Mesenteric fat pad (tissue), 1 donor: ENCODE measurements at regions not wholly inside any gene's neighbourhood (a gene's known extent, or its start where the extent isn't known, plus 50 kb on each side); places are given as distances from the start of the nearest gene placed in this dataset.
"Not testable (repeated sequence)": the region's sequence is repeated elsewhere in the genome, so short reads cannot be mapped to it uniquely, and the experiment has no call there.

ENCODE experiments used
- DNase-seq: peaks from one replicate; pipeline ENCODE4 v3.0.0-alpha.2; 2020; ENCODE audit warnings: low spot score
- donor health status: DM: yes; HTN: yes; CAD: no.

DNA sequence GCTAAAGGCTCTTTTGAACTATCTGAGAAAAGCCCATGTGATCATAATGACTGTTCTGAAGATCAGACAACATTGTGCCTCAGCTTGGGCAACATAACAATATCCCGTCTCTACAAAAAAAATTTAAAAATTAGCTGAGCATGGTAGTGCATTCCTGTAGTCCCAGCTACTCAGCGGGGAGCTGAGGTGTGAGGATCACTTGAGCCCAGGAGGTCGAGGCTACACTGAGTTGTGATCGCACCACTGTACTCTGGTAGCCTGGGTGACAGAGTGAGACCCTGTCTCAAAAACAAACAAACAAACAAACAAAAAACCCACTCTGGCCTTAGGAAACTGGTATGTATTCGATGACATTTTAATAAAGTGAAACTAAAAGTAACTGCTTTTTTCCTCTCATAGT is 1526.8 kb upstream of the TENM4 start:
- DNase-seq, result no peak

DNA sequence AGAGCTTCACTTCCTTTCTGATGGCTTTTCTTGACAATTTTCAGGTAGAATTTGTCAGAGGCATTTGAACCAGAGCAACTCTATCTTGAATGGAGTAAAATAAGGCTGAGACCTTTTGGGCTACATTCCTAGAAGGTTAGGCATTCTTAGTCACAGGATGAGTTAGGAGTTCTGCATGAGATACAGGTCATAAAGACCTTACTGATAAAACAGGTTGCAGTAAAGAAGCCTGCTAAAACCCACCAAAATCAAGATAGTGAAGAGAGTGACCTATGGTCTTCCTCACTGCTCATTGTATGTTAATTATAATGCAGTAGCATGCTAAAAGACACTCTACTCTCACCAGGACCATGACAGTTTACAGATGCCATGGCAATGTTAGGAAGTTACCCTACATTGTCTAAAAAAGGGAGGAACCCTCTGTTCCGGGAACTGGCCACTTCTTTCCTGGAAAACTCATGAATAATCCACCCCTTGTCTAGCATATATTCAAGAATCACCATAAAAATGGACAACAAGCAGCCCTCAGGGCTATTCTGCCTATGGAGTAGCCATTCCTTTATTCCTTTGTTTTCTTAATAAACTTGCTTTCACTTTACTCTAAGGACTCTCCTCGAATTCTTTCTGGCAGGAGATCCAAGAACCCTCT is 1519.7 kb upstream of the TENM4 start:
- no peak for DNase-seq

DNA sequence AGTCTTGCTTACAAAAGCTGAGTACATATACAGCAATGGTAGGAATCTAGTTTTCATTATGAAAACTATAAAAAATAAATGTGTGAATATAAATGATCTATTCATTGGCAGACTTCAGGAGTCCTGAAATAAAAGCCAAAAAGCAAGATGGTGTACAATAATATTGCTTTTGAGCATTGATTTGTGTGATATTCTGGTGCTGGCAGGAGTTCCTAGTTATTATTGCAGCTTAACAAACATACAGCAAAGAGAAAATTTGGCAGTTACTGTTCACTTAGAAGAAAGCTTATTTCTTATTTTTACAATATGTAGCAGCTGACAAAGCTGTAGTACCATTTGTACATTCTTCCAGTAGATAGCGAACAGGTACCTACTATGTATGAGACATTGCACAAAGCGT is 1518.9 kb upstream of the TENM4 start:
- no peak for DNase-seq

DNA sequence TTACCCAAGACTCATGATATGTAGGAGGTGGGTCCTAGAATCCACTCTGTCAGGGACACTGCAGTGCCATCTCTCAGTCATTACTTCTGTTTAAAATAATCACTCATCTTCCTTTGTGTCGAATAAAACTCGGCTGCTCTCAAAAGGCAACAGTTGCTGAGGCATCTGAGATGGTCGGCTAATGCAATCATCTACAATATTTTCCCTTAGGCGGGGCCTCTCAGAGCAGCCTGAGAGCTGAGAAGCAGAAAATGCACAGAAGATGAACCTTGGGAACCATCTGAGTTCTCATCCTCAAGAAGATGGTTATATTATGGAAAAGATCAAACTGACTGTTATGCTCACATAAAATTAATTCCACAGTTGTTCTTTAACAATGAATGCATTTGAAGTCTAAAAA is 1518.2 kb upstream of the TENM4 start:
- DNase-seq, result no peak

DNA sequence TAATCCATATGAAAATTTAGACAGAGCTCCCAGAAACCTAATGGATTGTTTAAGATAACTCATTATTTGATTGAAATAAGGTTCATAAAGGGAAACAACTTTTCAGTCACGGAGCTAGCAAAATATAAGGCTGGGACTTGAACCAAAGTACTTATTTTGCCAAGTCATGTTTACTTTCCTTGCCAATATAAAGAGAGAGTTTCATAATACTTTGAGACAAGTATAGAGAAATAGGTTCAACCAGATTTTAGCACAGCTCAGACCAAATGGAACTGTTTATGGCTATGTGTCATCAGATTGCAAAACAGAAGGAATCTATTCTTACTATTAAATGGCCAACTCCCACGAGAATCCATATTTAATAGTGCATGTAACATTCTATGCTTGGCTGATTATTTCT is 1517.5 kb upstream of the TENM4 start:
- DNase-seq, result no peak

DNA sequence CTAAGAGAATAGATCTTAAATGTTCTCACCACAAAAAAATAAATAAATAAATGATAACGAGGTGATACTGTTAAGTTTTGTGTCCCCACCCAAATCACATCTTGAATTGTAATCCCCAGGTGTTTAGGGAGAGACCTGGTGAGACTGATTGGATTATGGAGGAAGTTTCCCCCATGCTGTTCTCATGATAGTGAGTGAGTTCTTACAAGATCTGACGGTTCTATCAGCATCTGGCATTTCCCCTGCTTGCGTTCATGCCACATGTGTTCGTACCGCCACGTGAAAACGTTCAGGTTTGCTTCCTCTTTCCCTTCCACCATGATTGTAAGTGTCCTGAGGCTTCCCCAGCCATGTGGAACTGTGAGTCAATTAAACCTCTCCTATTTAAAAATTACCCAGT is 1514.8 kb upstream of the TENM4 start:
- no peak for DNase-seq

DNA sequence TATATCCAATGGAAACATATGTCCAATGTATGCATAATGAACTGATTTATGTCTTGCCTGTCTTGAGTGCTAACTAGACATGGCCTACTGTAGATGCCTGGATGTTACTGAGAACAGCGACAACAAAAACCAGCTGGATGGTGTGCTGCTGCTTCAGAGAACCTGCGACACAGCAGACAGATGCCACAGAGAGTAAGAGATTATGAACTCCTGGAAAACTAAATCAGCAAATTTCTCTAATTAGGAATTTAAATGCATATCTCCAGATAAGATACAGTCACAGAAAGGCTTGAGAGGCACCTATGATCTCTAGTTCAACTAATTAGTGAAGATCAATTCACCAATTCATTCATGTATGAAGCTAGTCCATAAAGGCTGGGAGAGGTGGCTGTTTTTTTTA is 1508.0 kb upstream of the TENM4 start:
- DNase-seq, result no peak

DNA sequence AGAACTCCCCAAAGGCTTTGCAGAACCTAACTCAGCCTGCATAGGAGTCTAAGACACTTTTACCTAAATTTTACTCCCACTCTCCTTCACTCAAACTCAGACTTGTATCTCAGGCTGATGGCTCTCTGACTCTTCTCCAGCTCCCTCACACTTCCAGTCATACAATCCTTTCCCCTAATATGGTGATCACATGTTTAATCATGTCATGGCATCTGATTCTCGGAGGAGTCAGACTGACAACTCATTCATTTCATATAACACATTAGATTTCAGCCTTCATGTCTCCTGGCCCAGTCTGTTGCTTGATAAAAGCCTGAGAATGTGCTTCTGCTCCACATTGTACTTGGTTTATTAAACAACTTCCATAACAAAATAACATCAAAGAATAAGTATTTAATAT is 1503.9 kb upstream of the TENM4 start:
- DNase-seq, result no peak

DNA sequence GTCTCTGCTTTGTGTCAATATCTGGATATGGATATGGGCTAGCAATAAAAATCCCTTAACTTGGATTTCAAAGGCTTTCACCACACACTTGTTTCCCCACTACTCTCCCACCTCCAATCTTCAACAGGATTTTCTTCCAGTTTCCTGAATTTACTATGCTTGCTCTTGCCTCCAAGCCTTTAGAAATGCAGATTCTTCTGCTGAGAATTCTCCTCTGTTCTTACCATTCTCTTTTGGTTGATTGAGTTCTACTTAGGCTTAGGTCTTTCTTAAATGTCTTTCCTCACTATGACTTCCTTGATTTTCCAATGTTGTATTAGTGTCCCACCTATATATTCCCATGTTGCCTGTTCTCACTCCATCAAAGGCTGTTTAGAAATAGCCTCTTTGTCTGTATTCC is 1502.4 kb upstream of the TENM4 start:
- DNase-seq, result no peak

DNA sequence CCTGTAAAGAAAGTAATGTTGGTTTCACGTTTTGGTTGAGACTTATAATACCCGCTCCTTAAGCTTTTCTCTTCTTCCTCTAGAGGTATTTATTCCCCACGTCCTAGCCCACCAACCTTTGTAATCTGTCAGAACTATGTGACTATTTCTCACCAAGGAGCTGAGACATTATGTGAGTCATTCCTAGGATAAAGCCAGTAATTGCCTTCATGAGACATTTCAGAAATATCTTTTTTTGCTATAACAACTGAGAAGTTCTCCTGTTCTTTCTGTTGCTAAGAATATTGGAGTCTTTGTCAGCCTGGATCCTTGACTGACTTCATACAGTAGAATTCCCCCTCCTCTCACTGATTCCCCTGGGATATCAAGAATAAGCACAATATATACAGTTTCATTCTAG is 1497.0 kb upstream of the TENM4 start:
- no peak for DNase-seq

DNA sequence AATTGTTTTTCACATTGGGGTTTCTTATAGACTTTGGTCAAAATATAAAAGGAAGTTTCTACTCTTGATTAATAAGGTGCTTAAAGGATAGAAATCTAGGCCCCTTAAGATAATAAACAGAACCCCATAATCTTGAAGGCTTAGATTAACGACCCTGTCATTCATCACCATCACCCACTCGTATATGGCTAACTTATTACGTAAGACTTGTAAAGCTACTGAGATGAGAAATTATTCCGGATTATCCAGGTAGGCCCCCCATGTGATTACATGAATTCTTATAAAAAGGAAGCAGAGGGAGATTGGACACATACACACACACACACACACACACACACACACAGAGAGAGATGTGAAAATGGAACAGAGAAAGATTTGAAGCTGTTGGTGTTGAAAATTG is 1489.2 kb upstream of the TENM4 start:
- no peak for DNase-seq

DNA sequence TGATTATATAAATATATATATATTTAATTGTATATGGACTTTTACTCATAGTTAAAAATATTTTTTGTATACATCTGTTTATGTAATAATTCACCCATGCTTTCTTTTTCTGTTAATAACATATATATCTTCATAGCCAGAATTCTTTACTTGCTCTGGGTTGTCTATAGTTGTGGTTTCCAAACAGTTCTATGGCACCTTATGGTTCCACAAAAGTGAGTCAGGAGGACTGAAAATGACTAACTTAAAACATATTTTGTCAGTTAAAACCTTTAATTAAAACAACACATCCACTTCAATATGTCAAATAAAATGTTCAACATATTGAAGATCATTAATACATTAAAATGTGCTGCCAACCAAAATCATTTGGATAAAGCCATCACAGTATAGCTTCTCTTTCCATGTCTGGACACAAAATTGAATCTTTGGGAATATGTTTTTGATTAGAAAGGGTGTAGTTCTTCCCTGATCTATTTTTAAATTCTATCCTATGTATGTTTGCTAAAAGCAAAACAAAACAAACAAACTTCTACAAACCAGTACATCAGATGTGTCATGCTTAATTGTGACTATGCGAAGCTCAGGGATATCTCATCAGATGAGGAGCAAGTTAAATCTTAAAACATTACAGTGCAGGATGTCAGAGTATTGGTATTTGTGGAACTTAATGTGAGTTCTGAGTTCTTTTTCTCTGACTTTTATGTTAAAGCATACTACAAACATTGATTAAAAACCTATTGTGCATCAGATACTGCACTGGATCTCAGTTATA is 1488.4 kb upstream of the TENM4 start:
- no peak for DNase-seq

DNA sequence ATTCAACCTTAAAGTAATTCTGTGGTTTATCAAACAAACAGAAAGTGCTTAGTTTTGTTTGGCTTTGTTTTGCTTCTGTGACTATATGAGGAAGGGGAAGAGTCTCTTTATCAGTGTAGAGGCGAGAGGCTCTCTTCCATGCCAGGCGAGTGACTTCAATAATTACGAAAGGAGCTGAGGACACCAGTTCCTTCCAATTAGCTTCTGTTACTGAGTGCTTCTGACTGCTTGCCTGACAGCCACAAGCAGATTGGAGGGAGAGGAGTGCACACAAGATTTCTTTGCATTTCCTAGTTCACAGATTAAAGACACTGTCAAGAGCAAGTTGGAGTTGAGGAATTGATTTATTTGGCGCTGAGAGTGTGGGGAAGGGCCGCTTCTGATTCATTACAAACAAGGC is 1484.5 kb upstream of the TENM4 start:
- no peak for DNase-seq

DNA sequence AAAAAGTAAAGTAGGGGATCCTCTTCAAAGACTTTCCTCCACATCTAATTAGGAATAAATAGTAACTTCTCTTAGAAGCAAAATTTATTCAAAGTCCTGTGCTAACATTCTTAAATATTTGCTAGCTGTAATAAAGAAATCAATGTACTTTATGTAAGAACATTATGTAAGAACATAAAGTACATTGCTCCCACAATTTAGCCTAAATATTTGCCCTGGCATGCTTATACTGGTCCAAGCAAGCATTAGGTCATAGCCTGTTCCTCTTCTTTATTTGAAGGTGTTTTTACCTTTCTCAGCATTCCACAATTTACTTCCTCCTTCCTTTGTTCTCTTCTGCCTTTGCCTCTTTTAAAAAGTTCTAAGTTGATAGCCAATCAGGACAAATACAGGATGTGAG is 1480.5 kb upstream of the TENM4 start:
- DNase-seq, result not testable (repeated sequence)

DNA sequence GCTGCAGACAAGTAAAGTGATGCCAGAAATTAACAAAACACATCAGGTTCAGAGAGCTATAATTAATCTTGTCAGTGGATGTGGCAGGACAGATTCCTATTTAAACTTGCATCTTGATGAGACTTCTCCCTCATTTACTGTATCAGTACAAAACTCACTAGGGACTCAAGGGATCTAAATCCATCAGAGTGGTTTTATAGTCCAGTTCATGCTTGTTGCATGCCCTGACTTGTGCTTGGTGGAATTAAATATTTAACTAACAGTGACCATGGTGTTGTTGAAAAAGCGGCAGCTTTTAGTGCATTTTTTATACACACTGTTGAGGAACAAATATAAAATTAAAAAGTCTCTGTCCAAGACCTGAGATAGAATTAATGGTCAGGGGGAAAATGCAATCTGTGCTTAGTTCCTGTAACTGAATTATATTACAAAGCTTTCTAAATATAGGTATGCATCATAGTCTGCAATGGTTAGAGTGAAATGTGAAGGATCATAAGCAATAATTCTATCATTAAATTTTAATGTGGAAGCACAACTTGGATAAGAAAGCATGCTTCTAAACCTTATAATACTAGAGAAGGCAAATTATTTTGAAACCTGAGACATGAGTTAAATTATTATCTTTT is 1475.5 kb upstream of the TENM4 start:
- DNase-seq, result no peak

DNA sequence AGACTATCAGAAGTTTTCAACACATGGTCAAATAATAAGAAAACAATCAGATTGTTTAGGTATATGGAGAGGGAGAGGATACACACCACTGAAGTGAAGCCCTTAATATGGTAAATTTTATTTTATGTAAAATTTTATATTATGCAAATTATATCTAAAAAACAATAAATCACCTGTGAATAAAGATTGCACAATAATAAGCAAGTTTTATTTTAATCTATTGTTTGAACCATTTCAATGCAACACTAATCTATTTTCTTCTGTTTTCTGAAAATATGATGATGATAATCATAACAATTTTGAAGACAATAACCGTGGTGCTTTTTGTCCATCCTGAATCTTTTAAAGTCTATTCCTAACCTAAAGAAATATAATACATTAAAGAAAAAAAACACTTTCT is 1473.5 kb upstream of the TENM4 start:
- DNase-seq, result no peak

DNA sequence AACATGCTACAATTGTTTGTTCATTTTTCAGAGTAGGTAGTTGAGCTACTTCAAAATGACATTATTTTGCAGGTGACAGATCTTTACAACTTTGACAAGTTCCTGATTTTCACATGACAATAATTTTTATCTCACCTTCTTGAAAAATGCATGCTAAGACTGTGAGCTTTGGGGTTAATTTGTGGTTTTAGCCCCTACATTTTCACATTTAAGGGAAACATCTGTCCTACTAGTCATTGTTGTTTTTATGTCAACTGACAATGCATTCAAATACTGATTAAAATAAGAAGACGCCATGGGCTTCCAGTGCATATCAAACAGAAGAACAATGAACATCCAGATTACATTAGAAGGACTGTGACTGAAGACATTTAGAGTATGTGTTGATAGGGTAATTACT is 1470.8 kb upstream of the TENM4 start:
- DNase-seq, result no peak

DNA sequence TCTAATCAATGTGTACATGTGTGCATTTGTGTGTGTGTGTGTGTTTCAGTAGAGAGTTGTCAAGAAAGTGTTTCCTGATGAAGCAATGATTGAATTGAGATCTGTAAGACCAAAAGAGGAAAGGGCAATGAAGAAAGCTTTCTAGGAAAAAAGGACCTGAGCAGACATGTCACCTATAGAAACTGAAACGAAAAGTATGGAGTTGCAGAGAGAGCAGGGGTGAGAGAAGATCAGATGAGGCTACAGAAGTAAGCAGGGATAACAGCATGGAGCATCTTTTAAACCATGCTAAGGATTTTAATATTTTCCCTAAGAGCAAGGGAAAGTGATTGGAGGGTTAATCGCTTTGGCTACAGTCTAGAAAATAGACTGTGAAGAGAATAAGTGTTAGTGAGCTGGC is 1459.4 kb upstream of the TENM4 start:
- DNase-seq, result no peak

DNA sequence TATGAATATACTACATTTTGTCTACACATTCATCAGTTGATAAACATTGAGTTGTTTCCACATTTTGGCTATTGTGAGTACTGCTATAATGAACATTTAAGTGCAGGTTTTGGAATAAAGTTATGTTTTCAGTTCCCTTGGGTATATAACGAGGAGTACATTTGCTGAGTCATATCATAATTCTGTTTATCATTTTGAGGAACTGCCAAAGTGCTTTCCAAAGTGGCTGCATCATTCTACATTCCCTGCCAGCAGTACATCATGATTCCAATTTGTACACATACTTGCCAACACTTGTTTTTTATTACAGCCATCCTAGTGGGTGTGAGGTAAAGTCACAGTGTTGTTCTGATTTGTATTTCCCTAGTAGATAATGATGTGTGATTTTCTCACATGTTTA is 1458.6 kb upstream of the TENM4 start:
- DNase-seq, result no peak

DNA sequence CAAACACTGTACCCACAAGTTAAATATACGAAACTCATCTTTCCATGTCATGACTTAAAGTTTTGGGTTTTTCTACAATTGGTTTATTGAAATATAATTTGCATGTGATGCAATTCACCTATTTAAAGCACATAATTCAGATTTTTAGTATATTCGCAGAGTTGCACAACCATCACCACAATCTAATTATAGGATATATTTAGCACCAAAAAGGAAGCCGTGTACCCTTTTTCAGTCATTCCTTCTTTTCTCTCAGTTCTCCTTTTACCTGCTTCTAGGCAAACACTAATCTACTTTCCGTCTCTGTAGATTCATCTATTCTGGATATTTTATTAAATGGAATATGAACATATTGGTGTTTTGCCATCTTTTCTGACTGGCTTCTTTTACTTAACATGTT is 1458.1 kb upstream of the TENM4 start:
- DNase-seq, result no peak

DNA sequence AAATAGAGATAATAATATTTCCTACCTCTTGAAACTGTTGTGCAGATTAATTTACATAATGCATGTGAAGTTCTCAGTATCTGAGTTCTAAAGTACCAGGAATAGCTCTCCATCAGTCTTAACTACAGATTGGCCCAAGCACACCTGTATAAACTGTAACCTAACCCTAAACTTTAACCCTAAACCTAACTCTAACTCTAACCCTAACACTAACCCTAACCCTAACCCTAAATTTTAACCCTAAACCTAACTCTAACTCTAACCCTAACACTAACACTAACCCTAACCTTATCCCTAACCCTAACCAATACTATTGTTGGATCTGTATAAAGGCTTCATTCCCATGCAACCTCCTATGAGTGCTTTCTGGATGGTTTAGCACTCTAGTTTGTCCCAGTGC is 1445.9 kb upstream of the TENM4 start:
- no peak for DNase-seq

DNA sequence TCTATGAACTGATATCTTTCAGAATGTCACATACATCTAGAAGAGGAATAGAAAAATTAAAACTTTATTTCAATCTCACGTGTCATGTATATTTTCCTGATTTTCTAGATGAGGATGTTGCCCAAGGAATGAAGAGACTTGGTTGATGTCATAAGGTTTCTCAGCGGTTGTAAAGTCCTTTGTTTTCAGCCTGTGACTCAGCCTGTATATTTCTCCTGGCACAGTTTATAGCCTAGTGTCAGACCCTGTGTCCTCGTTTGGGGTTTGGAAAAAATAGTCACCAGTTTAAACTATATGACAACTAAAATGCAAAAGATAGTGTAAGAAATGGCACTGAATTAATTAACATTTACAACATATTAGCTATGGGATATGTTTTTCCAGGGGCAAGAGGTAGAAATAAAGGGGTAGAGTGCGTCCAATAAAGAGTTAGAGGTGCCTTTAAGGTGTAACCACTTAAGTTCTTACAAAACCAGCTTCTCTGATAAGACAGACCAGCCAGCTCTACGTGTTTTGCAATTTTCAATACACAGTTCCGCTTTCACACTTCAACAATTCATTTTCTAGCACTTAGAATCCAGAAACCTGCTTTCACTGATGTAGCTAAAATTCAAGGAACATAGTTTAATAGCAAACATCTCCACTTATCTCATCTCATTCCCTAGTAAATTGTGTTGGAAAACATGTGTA is 1432.6 kb upstream of the TENM4 start:
- DNase-seq, result no peak
